H9 (cell line): ENCODE measurements at regions not wholly inside any gene's neighbourhood (a gene's known extent, or its start where the extent isn't known, plus 50 kb on each side); places are given as distances from the start of the nearest gene placed in this dataset.
"Not testable (repeated sequence)": the region's sequence is repeated elsewhere in the genome, so short reads cannot be mapped to it uniquely, and the experiment has no call there.

Experiments
- DNase-seq: peaks from one replicate; pipeline ENCODE4 v3.0.0-alpha.2; 2017
- H2AFZ ChIP-seq: one replicate; pipeline ENCODE4 v1.6.1; 2013; ENCODE audit warnings: mild to moderate bottlenecking, low read length, control low read depth, moderate library complexity
- H2AK5ac ChIP-seq: 2 replicates; pipeline ENCODE4 v1.6.1; 2013; ENCODE audit warnings: low read length, control low read depth, mixed read lengths; ENCODE audit not compliant: insufficient read length
- H2BK120ac ChIP-seq: one replicate; pipeline ENCODE4 v1.6.1; 2013; ENCODE audit warnings: low read depth, mild to moderate bottlenecking, low read length, control low read depth, inconsistent platforms; ENCODE audit not compliant: poor library complexity, severe bottlenecking
- H2BK12ac ChIP-seq: 2 replicates; pipeline ENCODE4 v1.6.1; 2013; ENCODE audit warnings: low read length, control low read depth, mixed read lengths, low read depth; ENCODE audit not compliant: insufficient read length
- H2BK15ac ChIP-seq: 2 replicates; pipeline ENCODE4 v1.6.1; 2013; ENCODE audit warnings: low read depth, low read length, control low read depth
- H2BK20ac ChIP-seq: one replicate; pipeline ENCODE4 v1.6.1; 2013; ENCODE audit warnings: low read depth, mild to moderate bottlenecking, low read length, control low read depth, inconsistent platforms; ENCODE audit not compliant: poor library complexity, severe bottlenecking
- H2BK5ac ChIP-seq: 2 replicates; pipeline ENCODE4 v1.6.1; 2013; ENCODE audit warnings: low read length, control low read depth, mixed read lengths; ENCODE audit not compliant: insufficient read length
- H3K14ac ChIP-seq: 2 replicates; pipeline ENCODE4 v1.6.1; 2013; ENCODE audit warnings: low read length, control low read depth; ENCODE audit not compliant: insufficient read depth
- H3K18ac ChIP-seq: 2 replicates; pipeline ENCODE4 v1.6.1; 2013; ENCODE audit warnings: low read depth, mild to moderate bottlenecking, mixed read lengths, low read length, control low read depth; ENCODE audit not compliant: insufficient read length
- H3K23ac ChIP-seq: 2 replicates; pipeline ENCODE4 v1.6.1; 2013; ENCODE audit warnings: low read length, control low read depth, mixed read lengths, low read depth; ENCODE audit not compliant: insufficient read length
- H3K23me2 ChIP-seq: 2 replicates; pipeline ENCODE4 v1.6.1; 2013; ENCODE audit warnings: low read depth, mild to moderate bottlenecking, mixed read lengths, low read length, control low read depth; ENCODE audit not compliant: insufficient read length, poor library complexity, severe bottlenecking
- H3K27ac ChIP-seq: 2 replicates; pipeline ENCODE4 v1.5.1; 2013; ENCODE audit warnings: low read length, control low read depth, mixed read lengths, low read depth; ENCODE audit not compliant: insufficient read length
- H3K27me3 ChIP-seq: 2 replicates; pipeline ENCODE4 v1.6.1; 2013; ENCODE audit warnings: low read length, control low read depth, inconsistent platforms; ENCODE audit not compliant: insufficient read depth
- H3K4ac ChIP-seq: 2 replicates; pipeline ENCODE4 v1.6.1; 2013; ENCODE audit warnings: low read depth, mild to moderate bottlenecking, control low read depth, inconsistent platforms, low read length, moderate library complexity
- H3K4me1 ChIP-seq: 2 replicates; pipeline ENCODE4 v1.6.1; 2013; ENCODE audit warnings: low read length, control low read depth, inconsistent platforms; ENCODE audit not compliant: insufficient read depth
- H3K4me2 ChIP-seq: 2 replicates; pipeline ENCODE4 v1.6.1; 2013; ENCODE audit warnings: low read length, control low read depth, mixed read lengths; ENCODE audit not compliant: insufficient read length, insufficient read depth
- H3K56ac ChIP-seq: 2 replicates; pipeline ENCODE4 v1.6.1; 2013; ENCODE audit warnings: low read depth, mild to moderate bottlenecking, mixed read lengths, low read length, control low read depth; ENCODE audit not compliant: insufficient read length
- H3K79me1 ChIP-seq: 2 replicates; pipeline ENCODE4 v1.6.1; 2013; ENCODE audit warnings: low read depth, mild to moderate bottlenecking, moderate library complexity, low read length, control low read depth, inconsistent platforms; ENCODE audit not compliant: insufficient read depth, poor library complexity, severe bottlenecking
- H3K79me2 ChIP-seq: 2 replicates; pipeline ENCODE4 v1.6.1; 2013; ENCODE audit warnings: low read length, control low read depth, inconsistent platforms; ENCODE audit not compliant: insufficient read depth
- H3K9ac ChIP-seq: 2 replicates; pipeline ENCODE4 v1.6.1; 2013; ENCODE audit warnings: low read length, control low read depth, mixed read lengths; ENCODE audit not compliant: insufficient read length; ENCODE audit errors: extremely low read depth
- H3K9me3 ChIP-seq: one replicate; pipeline ENCODE4 v1.6.1; 2013; ENCODE audit warnings: low read depth, low read length, inconsistent platforms; ENCODE audit not compliant: control insufficient read depth
- H3T11ph ChIP-seq: one replicate; pipeline ENCODE4 v1.6.1; 2013; ENCODE audit warnings: mild to moderate bottlenecking, low read length, control low read depth, inconsistent platforms
- H4K20me1 ChIP-seq: one replicate; pipeline ENCODE4 v1.6.1; 2013; ENCODE audit not compliant: control insufficient read depth, insufficient read length, insufficient read depth
- H4K5ac ChIP-seq: 2 replicates; pipeline ENCODE4 v1.6.1; 2013; ENCODE audit warnings: low read depth, mild to moderate bottlenecking, mixed read lengths, low read length, control low read depth; ENCODE audit not compliant: insufficient read length
- H4K8ac ChIP-seq: replicated peaks from 2 replicates; pipeline ENCODE4 v1.6.1; 2013; ENCODE audit warnings: low read length, control low read depth, mixed read lengths, low read depth; ENCODE audit not compliant: insufficient read length
- H4K91ac ChIP-seq: 2 replicates; pipeline ENCODE4 v1.6.1; 2013; ENCODE audit warnings: low read depth, mild to moderate bottlenecking, moderate library complexity, mixed read lengths, low read length, control low read depth; ENCODE audit not compliant: insufficient read length
- H3K27ac Mint-ChIP-seq, 3 experiments: 2 replicates in 2 of 3; 3 replicates in 1 of 3; pipeline ENCODE4 v1.8.0; 2020 to 2021; ENCODE audit warnings: mixed read lengths in 3 of 3, mild to moderate bottlenecking in 1 of 3, moderate library complexity in 1 of 3
- H3K27me3 Mint-ChIP-seq: 2 replicates; pipeline ENCODE4 v1.8.0; 2021; ENCODE audit warnings: low read depth, mild to moderate bottlenecking, moderate library complexity, mixed read lengths
- H3K36me3 Mint-ChIP-seq, 3 experiments: 2 replicates in 2 of 3; 3 replicates in 1 of 3; pipeline ENCODE4 v1.8.0; 2020 to 2021; ENCODE audit warnings: low read depth in 3 of 3, mixed read lengths in 3 of 3; ENCODE audit not compliant: insufficient read depth in 1 of 3
- H3K4me1 Mint-ChIP-seq, 2 experiments: 2 replicates each; pipeline ENCODE4 v1.8.0; 2020; ENCODE audit warnings: mixed read lengths in 2 of 2
- H3K4me3 Mint-ChIP-seq, 2 experiments: 2 replicates in 1 of 2; 3 replicates in 1 of 2; pipeline ENCODE4 v1.8.0; 2020 to 2021; ENCODE audit warnings: mild to moderate bottlenecking in 2 of 2, mixed read lengths in 2 of 2, moderate library complexity in 1 of 2
- H3K9me3 Mint-ChIP-seq, 2 experiments: 2 replicates in 1 of 2; 3 replicates in 1 of 2; pipeline ENCODE4 v1.8.0; 2020; ENCODE audit warnings: mild to moderate bottlenecking in 2 of 2, mixed read lengths in 2 of 2, moderate library complexity in 1 of 2
- WGBS: extraction: QIAGEN DNeasy Blood & Tissue Kit; methylation state at CpG from one replicate; pipeline ENCODE4 v1.1.7; 2013; ENCODE audit warnings: missing lambda C conversion rate, low lambda C conversion rate, mixed read lengths; ENCODE audit not compliant: insufficient read length; ENCODE audit errors: extremely low coverage; 5-methylcytosine and 5-hydroxymethylcytosine counted together
- TF ChIP-seq, protein P1 (sequence below): fragments of 200-600 bp; sonication (generic); conservative IDR thresholded peaks from 3 replicates; pipeline ENCODE4 v1.8.0; 2021; ENCODE audit warnings: antibody characterized with exemption, mild to moderate bottlenecking

DNA sequence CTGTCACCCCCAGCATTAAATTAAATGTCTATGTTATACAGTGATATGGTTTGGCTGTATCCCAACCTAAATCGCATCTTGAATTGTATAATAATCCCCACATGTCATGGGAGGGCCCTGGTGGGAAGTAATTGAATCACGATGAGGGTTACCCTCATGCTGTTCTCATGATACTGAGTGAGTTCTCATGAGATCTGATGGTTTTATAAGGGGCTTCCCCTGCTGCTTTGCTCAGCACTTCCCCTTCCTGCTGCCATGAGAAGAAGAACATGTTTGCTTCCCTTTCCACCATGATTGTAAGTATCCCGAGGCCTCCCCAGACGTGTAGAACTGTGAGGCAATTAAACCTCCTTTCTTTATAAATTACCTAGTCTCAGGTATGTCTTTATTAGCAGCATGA is 445.7 kb downstream of the MRPL39 start:
- Histone ChIP-seq H2BK20ac (no peak overlapping the region), H3K9ac (no peak overlapping the region), H3K79me1 (no peaks in the 10 kb centered on the region), H2BK120ac (no peak overlapping the region), H2BK5ac (no peak overlapping the region), H3K4ac (no peak overlapping the region), H3K4me1 (no peaks in the 10 kb centered on the region), H3K23me2 (no peaks in the 10 kb centered on the region), H2AFZ (no peak overlapping the region), H3K23ac (no peak overlapping the region), H3K14ac (no peak overlapping the region), H3K18ac (no peak overlapping the region), H3K9me3 (no peaks in the 10 kb centered on the region), H3K79me2 (no peaks in the 10 kb centered on the region), H4K5ac (no peak overlapping the region), H2BK12ac (no peak overlapping the region), H3K4me2 (no peak overlapping the region), H4K91ac (no peak overlapping the region), H4K8ac (no peak overlapping the region), H3T11ph (no peak overlapping the region), H2AK5ac (no peak overlapping the region), H3K27me3 (no peaks in the 10 kb centered on the region), H4K20me1 (no peaks in the 10 kb centered on the region), H3K27ac (no peak overlapping the region), H2BK15ac (no peak overlapping the region), H3K56ac (no peak overlapping the region)
- Mint-ChIP-seq H3K27me3 (no peaks in the 10 kb centered on the region), H3K9me3 (peaks cover 45 to 63% of the 10 kb centered on the region in 2 experiments), H3K4me1 (no peaks in the 10 kb centered on the region), H3K27ac (no peak overlapping the region), H3K4me3 (no peak overlapping the region), H3K36me3 (peaks cover 0 to 15% (median 7%) of the 10 kb centered on the region in 3 experiments; a peak in 4 of 7 replicates)
- WGBS, result no CpG with 5 or more reads among the region's 4 CpGs
- DNase-seq, result no peak
- TF ChIP-seq, protein P1, sequence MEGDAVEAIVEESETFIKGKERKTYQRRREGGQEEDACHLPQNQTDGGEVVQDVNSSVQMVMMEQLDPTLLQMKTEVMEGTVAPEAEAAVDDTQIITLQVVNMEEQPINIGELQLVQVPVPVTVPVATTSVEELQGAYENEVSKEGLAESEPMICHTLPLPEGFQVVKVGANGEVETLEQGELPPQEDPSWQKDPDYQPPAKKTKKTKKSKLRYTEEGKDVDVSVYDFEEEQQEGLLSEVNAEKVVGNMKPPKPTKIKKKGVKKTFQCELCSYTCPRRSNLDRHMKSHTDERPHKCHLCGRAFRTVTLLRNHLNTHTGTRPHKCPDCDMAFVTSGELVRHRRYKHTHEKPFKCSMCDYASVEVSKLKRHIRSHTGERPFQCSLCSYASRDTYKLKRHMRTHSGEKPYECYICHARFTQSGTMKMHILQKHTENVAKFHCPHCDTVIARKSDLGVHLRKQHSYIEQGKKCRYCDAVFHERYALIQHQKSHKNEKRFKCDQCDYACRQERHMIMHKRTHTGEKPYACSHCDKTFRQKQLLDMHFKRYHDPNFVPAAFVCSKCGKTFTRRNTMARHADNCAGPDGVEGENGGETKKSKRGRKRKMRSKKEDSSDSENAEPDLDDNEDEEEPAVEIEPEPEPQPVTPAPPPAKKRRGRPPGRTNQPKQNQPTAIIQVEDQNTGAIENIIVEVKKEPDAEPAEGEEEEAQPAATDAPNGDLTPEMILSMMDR, result no peak

DNA sequence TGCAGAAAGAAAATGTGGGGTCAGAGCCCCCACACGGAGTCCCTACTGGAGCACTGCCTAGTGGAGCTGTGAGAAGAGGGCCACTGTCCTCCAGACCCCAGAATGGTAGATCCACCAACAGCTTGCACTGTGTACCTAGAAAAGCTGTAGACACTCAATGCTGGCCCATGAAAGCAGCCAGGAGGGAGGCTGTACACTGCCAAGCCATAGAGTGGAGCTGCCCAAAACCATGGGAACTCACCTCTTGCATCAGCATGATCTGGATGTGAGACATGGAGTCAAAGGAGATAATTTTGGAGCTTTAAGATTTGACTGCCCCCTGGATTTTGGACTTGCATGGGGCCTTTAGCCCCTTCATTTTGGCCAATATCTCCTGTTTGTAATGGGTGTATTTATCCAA is 452.3 kb downstream of the MRPL39 start:
- not testable (repeated sequence) for H2AK5ac ChIP-seq, H3K56ac ChIP-seq, H3K4me3 Mint-ChIP-seq, H2BK15ac ChIP-seq, H3K4me2 ChIP-seq, H3K27me3 ChIP-seq, H3K18ac ChIP-seq, H3K27ac ChIP-seq, H3T11ph ChIP-seq, H2AFZ ChIP-seq, H4K5ac ChIP-seq, H3K79me2 ChIP-seq, H3K23ac ChIP-seq, H2BK120ac ChIP-seq, DNase-seq, H3K4me1 ChIP-seq, H3K27me3 Mint-ChIP-seq, H3K9ac ChIP-seq, H3K4ac ChIP-seq, H2BK5ac ChIP-seq, H3K23me2 ChIP-seq, H2BK20ac ChIP-seq, H4K20me1 ChIP-seq, H3K9me3 ChIP-seq, H3K14ac ChIP-seq, H3K4me1 Mint-ChIP-seq, H3K27ac Mint-ChIP-seq, H3K79me1 ChIP-seq, H4K91ac ChIP-seq, H4K8ac ChIP-seq, H2BK12ac ChIP-seq
- WGBS, result no CpG with 5 or more reads among the region's 1 CpG
- peaks cover 42 to 43% of the 10 kb centered on the region in 2 experiments for H3K9me3 Mint-ChIP-seq
- peaks cover 7 to 19% (median 17%) of the 10 kb centered on the region in 3 experiments; a peak in 6 of 7 replicates for H3K36me3 Mint-ChIP-seq
